ENCODE measurements at regions not wholly inside any gene's neighbourhood (a gene's known extent, or its start where the extent isn't known, plus 50 kb on each side); places are given as distances from the start of the nearest gene placed in this dataset.
"Not testable (repeated sequence)": the region's sequence is repeated elsewhere in the genome, so short reads cannot be mapped to it uniquely, and the experiment has no call there.

DNA sequence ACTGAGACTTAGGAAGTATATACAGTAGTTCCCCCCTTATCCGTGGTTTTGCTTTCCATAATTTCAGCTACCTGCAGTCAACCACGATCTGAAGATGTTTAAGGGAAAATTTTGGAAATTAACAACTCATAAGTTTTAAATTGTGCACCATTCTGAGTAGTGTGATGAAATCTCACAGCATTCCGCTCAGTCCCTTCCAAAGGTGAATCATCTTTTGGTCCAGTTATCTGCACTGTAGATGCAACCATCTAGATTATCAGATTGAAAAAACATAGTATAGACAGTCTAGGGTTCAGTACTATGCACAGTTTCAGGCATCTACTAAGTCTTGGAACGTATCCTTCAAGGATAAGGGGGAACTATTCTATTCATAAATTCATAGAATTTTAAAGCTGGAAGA lies 109.0 kb downstream of the ANXA3 start:
- H3K4me3 Mint-ChIP-seq = no peak overlapping the region
- ATAC-seq (no peak), DNase-seq (no peak)
- peaks cover 74% of the 10 kb centered on the region for H3K4me1 Mint-ChIP-seq
- H3K27ac Mint-ChIP-seq = no peak overlapping the region
- H3K27me3 Mint-ChIP-seq = no peaks in the 10 kb centered on the region
- peaks cover 0 to 5% of the 10 kb centered on the region in 2 donors for H3K9me3 Mint-ChIP-seq

DNA sequence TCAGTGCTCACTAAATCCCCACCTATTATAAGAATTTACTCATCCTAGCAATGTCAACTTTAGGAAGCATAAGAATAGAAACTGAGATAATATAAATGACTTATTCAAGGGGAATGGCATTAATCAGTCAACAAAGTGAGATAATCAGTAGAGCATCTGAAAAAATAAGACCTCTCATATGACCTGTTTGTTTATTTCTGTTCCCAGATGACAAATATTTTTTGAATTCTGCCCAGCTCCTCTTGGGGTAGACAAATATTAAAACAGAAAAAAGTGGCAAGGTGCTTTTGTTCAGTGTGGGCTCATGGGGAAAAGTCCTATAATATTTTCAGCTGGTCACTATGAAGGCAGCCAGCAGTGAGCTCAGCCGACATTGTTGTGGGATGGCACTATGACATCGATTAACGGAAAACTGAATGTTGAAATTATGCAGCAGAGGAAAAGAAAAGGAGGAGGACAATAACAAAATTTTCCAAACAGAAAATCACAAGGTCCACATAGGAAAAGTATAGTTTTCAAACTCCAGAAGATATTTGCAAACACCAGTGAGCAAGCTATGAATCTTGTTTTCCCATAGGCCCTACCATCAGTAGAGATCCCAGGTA lies 109.6 kb downstream of the ANXA3 start:
- DNase-seq (no peak), ATAC-seq (no peak)
- no peaks in the 10 kb centered on the region for H3K27me3 Mint-ChIP-seq
- H3K4me3 Mint-ChIP-seq = peak overlapping the region in 1 of 2 donors; percentile 6
- peaks cover 0 to 5% of the 10 kb centered on the region in 2 donors for H3K9me3 Mint-ChIP-seq
- H3K27ac Mint-ChIP-seq = peak overlapping the region in 1 of 2 donors; percentile 58
- H3K4me1 Mint-ChIP-seq = peaks cover 74% of the 10 kb centered on the region

DNA sequence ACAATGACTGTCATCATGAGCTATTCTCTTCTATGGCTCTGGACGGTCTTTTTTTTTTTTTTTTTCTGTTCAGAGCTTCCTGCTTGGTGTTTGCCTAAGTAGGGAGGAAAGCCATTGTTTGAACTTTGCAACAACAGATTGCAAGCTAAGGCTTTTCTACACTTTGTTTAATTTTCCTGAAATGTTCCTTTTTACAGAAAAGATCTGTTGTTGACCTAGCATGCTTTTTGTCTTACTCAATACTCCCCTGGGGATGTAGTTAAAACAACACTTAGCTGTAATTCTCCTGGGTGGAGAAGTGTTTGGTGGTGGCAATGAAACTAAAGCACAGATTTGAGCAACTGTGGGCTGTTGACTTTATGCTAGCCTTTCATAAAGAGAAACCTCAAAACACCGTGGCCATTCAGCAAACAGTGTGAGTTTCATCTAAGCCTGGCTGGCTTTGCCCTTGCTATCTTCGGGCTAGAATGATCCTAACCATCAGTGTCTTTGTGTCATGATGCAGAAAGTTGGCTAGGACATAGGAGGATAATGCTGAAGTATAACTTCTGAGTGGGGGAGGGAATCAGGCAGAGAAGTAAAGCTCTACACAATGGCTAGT lies 110.5 kb downstream of the ANXA3 start:
- Mint-ChIP-seq H3K27me3 (no peaks in the 10 kb centered on the region), H3K4me1 (peaks cover 75% of the 10 kb centered on the region), H3K9me3 (peaks cover 0 to 5% of the 10 kb centered on the region in 2 donors), H3K4me3 (no peak overlapping the region), H3K27ac (peak overlapping the region in 1 of 2 donors; percentile 30)
- ATAC-seq (peak; percentile 68), DNase-seq (peak in 1 of 2 donors; percentile 37)

DNA sequence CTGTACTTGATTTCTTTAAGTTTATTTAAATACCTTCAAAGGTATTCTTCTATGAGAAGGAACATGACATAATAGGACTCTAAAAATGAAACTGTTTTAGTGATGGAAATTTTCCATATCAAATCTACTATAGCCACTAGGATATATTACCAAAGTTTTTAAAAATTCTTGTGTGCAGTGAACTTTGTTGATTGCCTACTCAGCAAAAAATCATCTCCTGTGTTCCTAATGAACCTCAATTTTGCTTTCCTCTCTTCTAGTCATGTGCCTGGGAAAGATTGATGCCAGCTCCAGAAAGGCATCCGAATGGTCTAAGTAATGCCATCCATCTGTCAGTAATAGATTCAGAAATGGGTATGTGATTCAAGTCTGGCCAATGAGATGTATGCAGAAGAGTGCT lies 111.1 kb downstream of the ANXA3 start:
- no peak for ATAC-seq

DNA sequence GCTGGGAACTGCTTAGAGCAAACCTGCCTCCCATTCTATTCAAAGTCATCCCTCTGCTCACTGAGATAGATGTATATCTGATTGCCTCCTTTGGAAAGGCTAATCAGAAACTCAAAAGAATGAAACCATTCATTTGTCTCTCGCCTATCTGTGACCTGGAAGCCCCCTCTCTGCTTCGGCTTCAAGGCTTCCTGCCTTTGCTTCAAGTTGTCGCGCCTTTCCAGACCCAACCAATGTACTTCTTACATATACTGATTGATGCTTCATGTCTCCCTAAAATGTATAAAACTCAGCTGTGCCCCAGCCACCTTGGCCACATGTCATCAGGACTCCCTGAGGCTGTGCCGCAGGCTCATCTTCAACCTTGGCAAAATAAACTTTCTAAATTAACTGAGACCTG lies 111.9 kb upstream of the BMP2K start:
- not testable (repeated sequence) for H3K9me3 Mint-ChIP-seq, DNase-seq, H3K27me3 Mint-ChIP-seq, H3K4me3 Mint-ChIP-seq, H3K27ac Mint-ChIP-seq
- peaks cover 69% of the 10 kb centered on the region for H3K4me1 Mint-ChIP-seq
- peak; percentile 3 for ATAC-seq

More for the DNA sequence above, 111.1 kb downstream of the ANXA3 start:
- H3K27me3 Mint-ChIP-seq = no peaks in the 10 kb centered on the region
- DNase-seq = no peak
- peaks cover 0 to 5% of the 10 kb centered on the region in 2 donors for H3K9me3 Mint-ChIP-seq
- peaks cover 75% of the 10 kb centered on the region for H3K4me1 Mint-ChIP-seq
- no peak overlapping the region for H3K4me3 Mint-ChIP-seq
- no peak overlapping the region for H3K27ac Mint-ChIP-seq

DNA sequence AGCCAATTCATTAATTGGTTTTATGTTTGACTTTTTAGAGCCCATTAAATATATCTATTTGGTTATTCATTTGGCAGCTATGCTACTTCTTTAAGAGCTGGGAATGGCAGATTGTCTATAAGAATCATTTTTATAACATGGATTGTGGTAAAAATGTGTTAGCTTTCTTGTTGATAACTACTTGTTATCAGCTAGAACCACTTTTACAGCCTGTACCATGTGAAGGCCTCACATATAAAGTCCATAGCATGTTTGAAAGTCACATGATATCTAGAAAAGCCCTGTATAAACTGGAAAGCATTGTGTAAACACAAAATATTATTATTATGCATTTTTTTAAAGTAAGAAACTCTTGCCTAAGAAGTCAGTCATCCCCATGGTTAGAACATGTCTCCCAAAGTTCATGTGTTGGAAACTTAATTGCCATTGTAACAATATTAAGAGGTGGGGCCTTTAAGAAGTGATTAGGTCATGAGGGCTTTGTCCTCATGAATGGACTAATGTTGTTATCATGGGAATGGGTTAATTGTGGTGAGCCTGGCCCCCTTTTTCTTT lies 110.9 kb upstream of the BMP2K start:
- no peak overlapping the region for H3K4me3 Mint-ChIP-seq
- H3K27me3 Mint-ChIP-seq = no peaks in the 10 kb centered on the region
- peaks cover 0 to 5% of the 10 kb centered on the region in 2 donors for H3K9me3 Mint-ChIP-seq
- peaks cover 62% of the 10 kb centered on the region for H3K4me1 Mint-ChIP-seq
- ATAC-seq = no peak
- H3K27ac Mint-ChIP-seq = no peak overlapping the region
- no peak for DNase-seq

DNA sequence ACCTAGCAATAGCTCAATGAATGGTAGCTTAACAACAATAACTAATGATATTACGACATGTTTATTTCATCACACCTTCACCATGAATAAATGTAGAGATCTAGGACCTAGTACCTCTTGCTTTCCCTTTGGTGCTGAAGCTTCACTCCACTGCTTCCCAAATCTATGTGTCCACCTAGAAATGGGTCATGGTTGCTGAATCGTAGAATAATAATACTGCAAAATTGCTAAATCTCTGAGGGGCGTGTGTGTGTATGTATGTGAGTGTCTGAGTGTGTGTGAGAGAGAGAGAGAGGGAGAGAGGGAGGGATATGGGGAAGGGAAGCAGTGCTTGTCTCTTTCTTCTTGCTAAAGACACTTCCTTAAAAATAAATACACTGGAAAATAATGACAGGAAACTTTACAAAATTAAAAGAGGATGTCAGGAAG lies 109.3 kb upstream of the BMP2K start:
- no peak for ATAC-seq
- Mint-ChIP-seq H3K4me3 (no peak overlapping the region), H3K27ac (no peak overlapping the region)

DNA sequence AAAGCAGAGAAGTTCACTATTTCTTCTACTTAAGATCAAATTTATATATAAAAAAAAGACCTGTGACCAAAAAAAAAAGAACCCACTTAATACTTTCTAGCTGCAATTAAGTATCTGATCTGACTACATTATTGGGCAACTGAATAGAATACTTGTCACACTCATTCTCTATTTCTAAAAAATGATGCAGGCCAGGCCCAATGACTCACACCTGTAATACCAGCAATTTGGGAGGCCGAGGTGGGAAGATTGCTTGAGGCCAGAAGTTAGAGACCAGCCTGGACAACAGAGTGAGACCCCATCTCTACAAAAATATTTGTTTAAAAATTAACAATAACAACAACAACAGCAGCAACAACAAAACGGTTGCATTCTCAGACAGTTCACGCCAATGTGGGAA lies 108.8 kb upstream of the BMP2K start:
- no peaks in the 10 kb centered on the region for H3K27me3 Mint-ChIP-seq
- peak; percentile 64 for ATAC-seq
- no peak for DNase-seq
- H3K9me3 Mint-ChIP-seq = peaks cover 0 to 5% of the 10 kb centered on the region in 2 donors
- peak overlapping the region; percentile 3 to 13 for H3K4me3 Mint-ChIP-seq
- H3K4me1 Mint-ChIP-seq = peaks cover 49% of the 10 kb centered on the region
- no peak overlapping the region for H3K27ac Mint-ChIP-seq

More for the DNA sequence above, 109.3 kb upstream of the BMP2K start:
- peaks cover 0 to 5% of the 10 kb centered on the region in 2 donors for H3K9me3 Mint-ChIP-seq
- DNase-seq = no peak
- no peaks in the 10 kb centered on the region for H3K27me3 Mint-ChIP-seq
- peaks cover 54% of the 10 kb centered on the region for H3K4me1 Mint-ChIP-seq

DNA sequence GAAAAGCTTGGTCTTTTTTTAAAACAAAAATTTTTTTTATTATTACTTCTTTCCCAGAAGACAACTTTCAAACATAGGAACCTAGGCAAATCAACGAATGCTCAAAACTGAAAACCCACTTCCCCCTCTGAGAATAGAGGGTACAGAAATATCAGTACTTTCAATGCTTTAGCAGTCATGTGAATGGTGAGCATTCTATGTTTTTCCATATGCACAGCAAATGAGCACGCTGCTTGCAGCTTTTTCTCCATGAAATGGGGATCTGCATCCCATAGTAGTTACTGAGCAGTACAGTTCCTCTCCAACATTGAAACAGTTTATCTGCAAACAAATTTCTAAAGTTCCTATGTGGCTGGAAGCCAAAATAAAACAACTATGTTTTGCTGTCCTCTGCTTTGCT lies 108.4 kb upstream of the BMP2K start:
- Mint-ChIP-seq H3K9me3 (peaks cover 0 to 5% of the 10 kb centered on the region in 2 donors), H3K27ac (no peak overlapping the region), H3K27me3 (no peaks in the 10 kb centered on the region), H3K4me1 (peaks cover 44% of the 10 kb centered on the region), H3K4me3 (no peak overlapping the region)
- DNase-seq (no peak), ATAC-seq (peak; percentile 68)

DNA sequence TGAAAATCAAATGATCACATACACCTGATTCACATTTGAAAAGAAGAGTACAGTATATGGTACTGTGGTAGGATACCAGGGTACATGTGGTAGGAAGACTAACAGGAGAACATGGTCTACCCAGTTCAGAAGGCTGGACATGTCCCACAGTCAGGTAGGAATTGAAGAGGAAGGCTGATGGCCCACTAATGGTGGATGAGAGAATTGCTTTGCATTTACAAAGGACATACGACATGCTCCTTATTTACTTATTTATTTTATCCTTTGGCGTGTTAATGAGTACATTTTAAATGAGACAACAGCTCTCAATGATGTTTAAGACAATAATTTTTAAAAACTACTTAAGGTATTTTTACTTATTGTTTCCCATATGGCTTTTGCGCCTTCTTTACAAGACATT lies 106.7 kb upstream of the BMP2K start:
- ATAC-seq (no peak), DNase-seq (no peak)
- Mint-ChIP-seq H3K4me1 (peaks cover 29% of the 10 kb centered on the region), H3K4me3 (no peak overlapping the region), H3K9me3 (no peaks in the 10 kb centered on the region), H3K27ac (no peak overlapping the region), H3K27me3 (no peaks in the 10 kb centered on the region)

DNA sequence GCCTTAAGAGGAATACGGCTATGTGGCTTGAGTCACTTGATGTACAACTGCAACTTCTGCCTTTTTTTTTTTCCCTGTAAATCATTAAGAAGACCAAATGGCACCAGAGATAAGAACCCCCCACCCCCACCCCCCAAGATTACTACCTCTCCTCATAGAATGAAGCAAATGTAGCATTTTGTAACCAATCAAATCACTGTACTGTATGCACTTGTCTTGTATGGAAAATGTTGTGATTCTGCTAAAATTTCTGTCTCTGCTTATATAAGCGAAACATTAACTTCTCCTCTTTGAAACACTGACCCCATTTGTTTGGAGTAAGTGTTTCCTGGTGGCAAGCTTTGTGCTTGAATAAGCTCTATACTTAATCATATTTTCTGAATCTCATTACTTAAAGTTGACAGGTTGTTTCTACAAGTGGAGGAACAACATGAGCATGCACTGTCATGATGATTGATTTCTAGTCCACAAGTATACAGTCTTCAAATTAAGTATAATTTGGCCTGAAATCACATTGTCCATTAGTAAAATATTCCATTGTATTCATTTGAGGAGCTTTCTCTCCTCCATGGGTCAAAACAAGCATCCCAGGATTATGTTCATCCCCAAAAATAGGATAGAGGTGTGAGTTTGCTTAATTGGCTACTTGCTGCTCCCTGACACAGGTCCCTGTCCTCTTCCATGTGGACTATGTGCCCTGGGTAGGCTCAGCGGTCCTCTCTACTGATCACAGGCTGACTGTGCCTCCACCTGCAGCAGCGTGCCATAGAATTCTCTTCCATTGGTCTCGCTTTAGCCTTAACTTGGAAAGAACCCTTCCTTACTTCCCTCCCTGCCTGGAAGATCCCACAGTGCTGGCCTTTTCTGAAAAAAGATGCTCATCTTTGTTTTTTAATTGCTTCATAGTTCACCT lies 104.0 kb upstream of the BMP2K start:
- ATAC-seq (no peak), DNase-seq (no peak)
- no peak overlapping the region for H3K27ac Mint-ChIP-seq
- H3K4me3 Mint-ChIP-seq = no peak overlapping the region
- H3K4me1 Mint-ChIP-seq = peaks cover 16% of the 10 kb centered on the region
- H3K27me3 Mint-ChIP-seq = no peaks in the 10 kb centered on the region
- H3K9me3 Mint-ChIP-seq = peaks cover 0 to 6% of the 10 kb centered on the region in 2 donors

DNA sequence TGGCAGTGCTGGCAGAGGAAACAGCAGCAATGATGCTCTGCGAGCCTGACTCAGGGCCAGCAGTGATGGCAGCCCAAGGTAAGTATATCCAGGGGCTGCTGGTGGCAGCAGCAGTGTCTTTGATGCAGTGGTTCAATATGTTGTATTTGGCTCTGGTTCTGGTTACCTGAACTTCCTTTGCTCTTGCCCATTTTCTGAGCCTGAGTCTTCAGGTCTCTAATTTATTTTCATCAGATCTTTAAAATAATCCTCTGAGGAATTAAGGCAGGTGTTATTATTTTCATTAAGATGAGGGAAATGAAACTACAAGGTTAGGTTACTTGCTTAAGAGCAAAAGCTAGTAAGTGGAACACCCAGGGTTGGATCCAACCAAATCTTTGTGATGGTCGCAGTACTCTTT lies 102.8 kb upstream of the BMP2K start:
- H3K27me3 Mint-ChIP-seq = no peaks in the 10 kb centered on the region
- DNase-seq (no peak), ATAC-seq (no peak)
- H3K9me3 Mint-ChIP-seq = peaks cover 0 to 6% of the 10 kb centered on the region in 2 donors
- H3K4me1 Mint-ChIP-seq = peaks cover 4% of the 10 kb centered on the region
- no peak overlapping the region for H3K4me3 Mint-ChIP-seq
- H3K27ac Mint-ChIP-seq = no peak overlapping the region

DNA sequence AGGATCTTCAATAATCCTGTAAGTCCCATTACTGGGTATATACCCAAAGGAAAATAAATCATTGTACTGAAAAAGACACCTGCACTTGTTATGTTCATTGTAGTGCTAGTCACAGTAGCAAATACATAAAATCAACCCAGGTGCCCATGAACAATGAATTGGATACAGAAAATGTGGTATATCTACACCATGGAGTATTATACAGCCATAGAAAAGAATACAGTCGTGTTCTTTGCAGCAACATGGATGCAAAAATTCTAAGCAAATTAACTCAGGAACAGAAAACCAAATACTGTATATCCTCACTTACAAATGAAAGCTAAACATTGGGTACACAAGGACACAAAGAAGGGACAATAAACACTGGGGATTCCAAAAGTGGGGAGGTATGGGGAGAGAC lies 100.8 kb upstream of the BMP2K start:
- no peaks in the 10 kb centered on the region for H3K4me1 Mint-ChIP-seq
- peaks cover 0 to 6% of the 10 kb centered on the region in 2 donors for H3K9me3 Mint-ChIP-seq
- no peak overlapping the region for H3K27ac Mint-ChIP-seq
- ATAC-seq = no peak
- H3K4me3 Mint-ChIP-seq = no peak overlapping the region
- DNase-seq = no peak
- H3K27me3 Mint-ChIP-seq = no peaks in the 10 kb centered on the region

DNA sequence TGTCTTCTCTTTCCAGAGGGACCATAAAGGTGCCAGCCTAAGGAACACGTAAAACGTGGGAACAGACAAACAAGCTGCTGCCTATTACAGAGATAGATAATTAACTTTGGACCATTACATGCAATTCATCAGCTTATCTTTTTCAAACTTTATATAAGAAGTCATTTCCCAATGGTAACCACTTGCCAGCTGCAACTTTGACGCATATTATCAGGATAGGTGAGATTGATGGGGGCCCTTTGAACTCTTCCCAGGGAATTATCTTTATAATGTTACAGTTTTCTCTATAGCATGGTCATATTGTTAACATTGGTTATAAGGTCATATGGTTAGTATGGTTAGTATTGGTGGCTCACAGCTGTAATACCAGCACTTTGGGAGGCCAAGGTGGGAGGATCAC lies 94.1 kb upstream of the BMP2K start:
- Mint-ChIP-seq H3K27me3 (no peaks in the 10 kb centered on the region), H3K4me3 (no peak overlapping the region), H3K9me3 (no peaks in the 10 kb centered on the region), H3K27ac (no peak overlapping the region), H3K4me1 (no peaks in the 10 kb centered on the region)
- ATAC-seq (no peak), DNase-seq (no peak)

DNA sequence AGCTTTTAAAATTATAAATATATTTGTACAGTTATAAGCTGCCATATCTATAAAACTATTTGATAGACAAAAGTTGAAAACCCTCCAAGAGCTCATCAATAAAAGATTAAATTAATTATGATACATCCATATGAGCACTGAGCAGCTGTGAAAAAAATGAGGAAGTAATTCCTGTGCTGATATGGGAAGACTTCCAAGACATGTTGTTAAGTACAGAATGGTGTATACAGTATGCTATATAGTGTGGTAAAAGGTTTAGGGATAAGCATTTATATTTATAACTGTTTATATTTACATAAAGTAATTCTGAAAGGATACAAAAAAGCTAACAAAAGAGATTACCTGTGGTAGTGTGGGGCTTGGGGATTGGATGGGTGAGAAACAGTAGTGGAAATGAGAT lies 92.8 kb upstream of the BMP2K start:
- no peak for ATAC-seq
- no peak for DNase-seq

More for the DNA sequence above, 92.8 kb upstream of the BMP2K start:
- Mint-ChIP-seq H3K27ac (no peak overlapping the region), H3K4me3 (no peak overlapping the region), H3K4me1 (no peaks in the 10 kb centered on the region), H3K27me3 (no peaks in the 10 kb centered on the region), H3K9me3 (no peaks in the 10 kb centered on the region)
